ENCODE measurements at regions not wholly inside any gene's neighbourhood (a gene's known extent, or its start where the extent isn't known, plus 50 kb on each side); places are given as distances from the start of the nearest gene placed in this dataset.

DNA sequence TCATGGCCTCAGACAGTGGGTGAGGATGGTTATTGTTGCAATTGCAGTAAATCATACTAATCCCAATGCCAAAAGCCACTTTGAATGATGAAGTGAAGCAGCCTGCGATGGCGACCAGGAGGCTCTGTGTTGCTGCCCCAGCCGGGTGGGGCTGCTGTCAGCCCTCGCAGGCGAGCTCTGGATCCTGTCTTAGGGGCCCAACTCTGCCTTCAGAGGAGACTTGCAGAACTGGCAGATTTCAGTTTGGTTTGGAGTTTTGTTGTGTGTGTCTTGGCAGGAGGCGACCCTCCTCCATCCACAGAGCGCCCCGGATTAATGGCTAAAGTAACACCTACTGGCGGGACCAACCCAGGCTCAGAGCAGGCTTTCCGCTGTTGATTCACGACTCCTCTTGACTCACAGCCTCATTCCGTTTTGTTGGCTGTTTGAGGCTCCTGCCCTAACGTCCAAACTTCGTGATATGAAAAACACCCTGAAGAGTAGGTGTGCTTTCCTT is 67.9 kb upstream of the BMPER start:
- Histone ChIP-seq H3K27ac (no peak overlapping the region), H3K36me3 (no peaks in the 10 kb centered on the region), H3K4me3 (no peak overlapping the region), H3K4me1 (no peaks in the 10 kb centered on the region), H3K27me3 (no peaks in the 10 kb centered on the region), H3K9me3 (no peaks in the 10 kb centered on the region)
- no peak for DNase-seq (ENCODE audit: extremely low spot score in 2 of 2)
- TF ChIP-seq POLR2A (IDR thresholded peaks at IDR 0.05), result no peak
- intact Hi-C loops (cut with DNase I), result no loop called here

DNA sequence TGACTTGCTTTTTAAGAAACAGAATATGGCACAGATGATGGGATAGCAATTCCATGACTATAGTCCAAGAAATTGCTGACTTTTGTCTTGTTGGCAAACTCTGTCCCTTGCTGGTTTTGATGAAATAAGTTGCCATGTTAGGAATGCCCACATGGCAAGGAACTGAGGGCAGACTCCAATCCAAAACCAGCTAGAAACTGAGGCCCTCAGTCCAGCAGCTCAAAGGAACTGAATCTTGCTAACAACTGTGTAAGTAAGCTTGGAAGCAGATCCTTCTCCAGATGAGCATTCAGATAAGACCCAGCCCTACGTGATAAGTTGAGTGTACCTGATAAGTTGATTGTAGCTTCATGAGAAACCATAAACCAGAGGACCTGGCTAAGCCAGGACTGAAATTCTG is 64.3 kb upstream of the BMPER start:
- intact Hi-C loops (cut with DNase I), result no loop called here
- no peaks in the 10 kb centered on the region for H3K27me3 ChIP-seq
- no peaks in the 10 kb centered on the region for H3K36me3 ChIP-seq
- no peak for DNase-seq (ENCODE audit: extremely low spot score in 2 of 2)
- H3K9me3 ChIP-seq, result no peaks in the 10 kb centered on the region
- H3K4me3 ChIP-seq, result no peak overlapping the region
- TF ChIP-seq POLR2AphosphoS5 (IDR thresholded peaks at IDR 0.05; ENCODE audit: insufficient read depth in 1 of 2, low read depth in 1 of 2), result no peak
- TF ChIP-seq POLR2A (IDR thresholded peaks at IDR 0.05), result no peak
- TF ChIP-seq, protein P1, sequence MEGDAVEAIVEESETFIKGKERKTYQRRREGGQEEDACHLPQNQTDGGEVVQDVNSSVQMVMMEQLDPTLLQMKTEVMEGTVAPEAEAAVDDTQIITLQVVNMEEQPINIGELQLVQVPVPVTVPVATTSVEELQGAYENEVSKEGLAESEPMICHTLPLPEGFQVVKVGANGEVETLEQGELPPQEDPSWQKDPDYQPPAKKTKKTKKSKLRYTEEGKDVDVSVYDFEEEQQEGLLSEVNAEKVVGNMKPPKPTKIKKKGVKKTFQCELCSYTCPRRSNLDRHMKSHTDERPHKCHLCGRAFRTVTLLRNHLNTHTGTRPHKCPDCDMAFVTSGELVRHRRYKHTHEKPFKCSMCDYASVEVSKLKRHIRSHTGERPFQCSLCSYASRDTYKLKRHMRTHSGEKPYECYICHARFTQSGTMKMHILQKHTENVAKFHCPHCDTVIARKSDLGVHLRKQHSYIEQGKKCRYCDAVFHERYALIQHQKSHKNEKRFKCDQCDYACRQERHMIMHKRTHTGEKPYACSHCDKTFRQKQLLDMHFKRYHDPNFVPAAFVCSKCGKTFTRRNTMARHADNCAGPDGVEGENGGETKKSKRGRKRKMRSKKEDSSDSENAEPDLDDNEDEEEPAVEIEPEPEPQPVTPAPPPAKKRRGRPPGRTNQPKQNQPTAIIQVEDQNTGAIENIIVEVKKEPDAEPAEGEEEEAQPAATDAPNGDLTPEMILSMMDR (IDR thresholded peaks at IDR 0.05), result no peak
- H3K27ac ChIP-seq, result no peak overlapping the region
- H3K4me1 ChIP-seq, result no peaks in the 10 kb centered on the region

DNA sequence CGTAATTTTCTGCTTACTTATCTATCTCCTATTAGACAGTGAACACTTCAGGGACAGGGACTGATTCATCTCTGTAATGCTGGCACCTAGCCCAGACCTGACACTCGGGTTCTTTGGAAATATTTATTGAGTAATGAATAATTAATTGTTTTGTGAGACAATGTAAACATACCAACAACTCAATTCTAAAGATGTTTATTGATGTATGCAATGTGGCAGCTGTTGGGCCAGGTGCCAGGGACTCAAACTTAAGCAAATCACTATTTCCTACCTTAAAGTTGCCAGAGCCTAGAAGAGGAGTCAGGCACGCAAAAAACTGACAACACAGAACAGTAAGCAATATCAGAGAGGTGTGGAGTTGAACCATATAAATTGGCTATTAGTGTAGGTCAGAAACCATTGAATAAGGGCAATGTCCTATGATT is 63.6 kb upstream of the BMPER start:
- intact Hi-C loops (cut with DNase I), result no loop called here
- no peaks in the 10 kb centered on the region for H3K36me3 ChIP-seq
- no peak overlapping the region for H3K4me3 ChIP-seq
- no peak for DNase-seq (ENCODE audit: extremely low spot score in 2 of 2)
- H3K9me3 ChIP-seq, result no peaks in the 10 kb centered on the region
- no peaks in the 10 kb centered on the region for H3K4me1 ChIP-seq
- no peak overlapping the region for H3K27ac ChIP-seq
- no peaks in the 10 kb centered on the region for H3K27me3 ChIP-seq
- TF ChIP-seq, protein P1 (IDR thresholded peaks at IDR 0.05), result no peak
- no peak for TF ChIP-seq POLR2AphosphoS5 (IDR thresholded peaks at IDR 0.05; ENCODE audit: insufficient read depth in 1 of 2, low read depth in 1 of 2)
- TF ChIP-seq POLR2A (IDR thresholded peaks at IDR 0.05), result no peak

DNA sequence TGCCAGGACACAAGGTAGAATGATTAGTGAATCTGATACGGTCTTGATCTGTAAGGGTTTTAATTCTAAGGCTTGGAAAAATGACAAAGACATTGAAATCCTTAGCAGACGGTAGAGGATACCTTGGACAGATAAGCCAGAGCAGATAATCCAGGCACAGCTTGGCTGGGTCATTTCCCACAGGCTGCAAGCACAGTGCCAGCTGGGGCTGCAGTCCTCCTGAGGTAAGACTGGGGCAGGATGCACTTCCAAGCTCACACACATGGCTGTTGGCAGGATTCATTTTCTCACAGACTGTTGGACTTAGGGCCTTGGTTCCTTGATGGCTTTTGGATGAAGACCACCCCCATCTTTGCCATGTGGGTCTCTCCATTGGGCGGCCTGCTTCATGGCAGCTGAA is 63.2 kb upstream of the BMPER start:
- H3K9me3 ChIP-seq, result no peaks in the 10 kb centered on the region
- intact Hi-C loops (cut with DNase I), result no loop called here
- no peaks in the 10 kb centered on the region for H3K4me1 ChIP-seq
- TF ChIP-seq POLR2A (IDR thresholded peaks at IDR 0.05), result no peak
- TF ChIP-seq, protein P1 (IDR thresholded peaks at IDR 0.05), result no peak
- TF ChIP-seq POLR2AphosphoS5 (IDR thresholded peaks at IDR 0.05; ENCODE audit: insufficient read depth in 1 of 2, low read depth in 1 of 2), result no peak
- no peaks in the 10 kb centered on the region for H3K27me3 ChIP-seq
- H3K4me3 ChIP-seq, result no peak overlapping the region
- no peak for DNase-seq (ENCODE audit: extremely low spot score in 2 of 2)
- H3K27ac ChIP-seq, result no peak overlapping the region
- no peaks in the 10 kb centered on the region for H3K36me3 ChIP-seq

DNA sequence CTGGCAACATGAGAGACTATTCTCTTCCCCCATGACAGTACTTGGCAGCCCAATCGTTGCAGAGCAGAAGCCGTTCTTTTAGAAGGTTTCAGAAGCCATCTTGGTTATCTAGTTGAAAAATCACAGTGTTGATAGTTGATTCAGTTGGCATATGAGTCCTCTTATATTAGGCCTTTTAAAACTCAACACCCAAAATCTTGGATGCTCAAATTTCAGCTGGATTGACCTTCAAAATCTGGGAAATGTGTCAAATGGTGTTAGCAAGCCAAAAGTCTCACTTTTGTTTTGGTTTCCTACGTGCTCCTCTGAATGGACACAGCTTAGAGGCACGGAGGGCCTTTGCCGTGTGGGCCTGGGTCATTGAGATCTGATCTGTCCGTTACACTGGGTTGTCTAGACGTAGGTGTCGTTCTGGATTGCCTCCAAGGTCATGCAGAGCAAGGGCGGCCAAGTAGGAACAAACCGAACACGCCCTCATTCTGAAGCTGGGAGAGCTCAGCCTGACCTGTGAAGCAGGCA is 59.3 kb upstream of the BMPER start:
- TF ChIP-seq POLR2A (IDR thresholded peaks at IDR 0.05) (no peak), POLR2AphosphoS5 (IDR thresholded peaks at IDR 0.05; ENCODE audit: insufficient read depth in 1 of 2, low read depth in 1 of 2) (no peak)
- TF ChIP-seq, protein P1 (IDR thresholded peaks at IDR 0.05), result no peak
- intact Hi-C loops (cut with DNase I), result no loop called here
- no peaks in the 10 kb centered on the region for H3K4me1 ChIP-seq
- no peaks in the 10 kb centered on the region for H3K9me3 ChIP-seq
- no peak for DNase-seq (ENCODE audit: extremely low spot score in 2 of 2)
- H3K27me3 ChIP-seq, result no peaks in the 10 kb centered on the region
- H3K36me3 ChIP-seq, result no peaks in the 10 kb centered on the region
- no peak overlapping the region for H3K4me3 ChIP-seq
- H3K27ac ChIP-seq, result peak overlapping the region; percentile 15
